ENCODE measurements at regions not wholly inside any gene's neighbourhood (a gene's known extent, or its start where the extent isn't known, plus 50 kb on each side); places are given as distances from the start of the nearest gene placed in this dataset.
"Not testable (repeated sequence)": the region's sequence is repeated elsewhere in the genome, so short reads cannot be mapped to it uniquely, and the experiment has no call there.

DNA sequence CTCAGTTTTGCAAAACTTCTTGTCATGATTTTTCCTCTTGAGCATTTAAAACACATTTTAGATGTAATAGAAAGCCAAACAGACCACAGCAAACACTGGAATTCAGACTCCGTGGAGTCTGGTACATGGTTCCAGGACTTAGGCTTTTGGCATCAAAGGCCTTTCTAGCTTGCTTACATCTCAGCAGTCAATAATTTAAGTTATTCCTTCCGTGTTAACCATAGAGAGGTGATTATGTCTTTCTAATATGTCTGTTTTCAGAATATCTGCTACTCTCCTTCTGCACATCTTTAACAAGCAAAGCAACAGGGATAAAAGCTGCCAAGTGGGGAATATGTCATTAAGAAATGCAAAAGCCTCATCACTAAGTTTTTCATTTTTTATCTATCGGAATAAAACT lies 171.7 kb upstream of the CRBN start:
- Histone ChIP-seq H3K27ac (ENCODE audit: low read length) (no peak overlapping the region), H3K79me2 (ENCODE audit: insufficient read depth, low read length) (no peaks in the 10 kb centered on the region), H3K9ac (ENCODE audit: low read depth, low read length) (no peak overlapping the region), H3K4me2 (ENCODE audit: insufficient read depth, low read length) (no peak overlapping the region), H3K4me3 (ENCODE audit: low read depth in 1 of 2, low read length in 2 of 2) (no peak overlapping the region), H3K27me3 (ENCODE audit: insufficient read depth, low read length, poor library complexity) (no peaks in the 10 kb centered on the region), H3K4me1 (ENCODE audit: insufficient read depth, low read length) (no peaks in the 10 kb centered on the region), H4K20me1 (ENCODE audit: insufficient read depth, low read length) (no peaks in the 10 kb centered on the region), H3K9me3 (ENCODE audit: insufficient read depth, low read length, severe bottlenecking) (no peaks in the 10 kb centered on the region), H2AFZ (ENCODE audit: low read depth, low read length) (no peak overlapping the region), H3K36me3 (ENCODE audit: insufficient read depth, low read length) (no peaks in the 10 kb centered on the region)
- ATAC-seq (ENCODE audit: insufficient read depth, low read depth) (no peak), DNase-seq (no peak)
- TF ChIP-seq, protein P1, sequence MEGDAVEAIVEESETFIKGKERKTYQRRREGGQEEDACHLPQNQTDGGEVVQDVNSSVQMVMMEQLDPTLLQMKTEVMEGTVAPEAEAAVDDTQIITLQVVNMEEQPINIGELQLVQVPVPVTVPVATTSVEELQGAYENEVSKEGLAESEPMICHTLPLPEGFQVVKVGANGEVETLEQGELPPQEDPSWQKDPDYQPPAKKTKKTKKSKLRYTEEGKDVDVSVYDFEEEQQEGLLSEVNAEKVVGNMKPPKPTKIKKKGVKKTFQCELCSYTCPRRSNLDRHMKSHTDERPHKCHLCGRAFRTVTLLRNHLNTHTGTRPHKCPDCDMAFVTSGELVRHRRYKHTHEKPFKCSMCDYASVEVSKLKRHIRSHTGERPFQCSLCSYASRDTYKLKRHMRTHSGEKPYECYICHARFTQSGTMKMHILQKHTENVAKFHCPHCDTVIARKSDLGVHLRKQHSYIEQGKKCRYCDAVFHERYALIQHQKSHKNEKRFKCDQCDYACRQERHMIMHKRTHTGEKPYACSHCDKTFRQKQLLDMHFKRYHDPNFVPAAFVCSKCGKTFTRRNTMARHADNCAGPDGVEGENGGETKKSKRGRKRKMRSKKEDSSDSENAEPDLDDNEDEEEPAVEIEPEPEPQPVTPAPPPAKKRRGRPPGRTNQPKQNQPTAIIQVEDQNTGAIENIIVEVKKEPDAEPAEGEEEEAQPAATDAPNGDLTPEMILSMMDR (IDR thresholded peaks at IDR 0.05; ENCODE audit: borderline replicate concordance, extremely low read depth, low read length, poor library complexity, severe bottlenecking): no peak
- TF ChIP-seq EZH2 (IDR thresholded peaks at IDR 0.05; ENCODE audit: borderline replicate concordance, low read depth, low read length, severe bottlenecking): no peak

DNA sequence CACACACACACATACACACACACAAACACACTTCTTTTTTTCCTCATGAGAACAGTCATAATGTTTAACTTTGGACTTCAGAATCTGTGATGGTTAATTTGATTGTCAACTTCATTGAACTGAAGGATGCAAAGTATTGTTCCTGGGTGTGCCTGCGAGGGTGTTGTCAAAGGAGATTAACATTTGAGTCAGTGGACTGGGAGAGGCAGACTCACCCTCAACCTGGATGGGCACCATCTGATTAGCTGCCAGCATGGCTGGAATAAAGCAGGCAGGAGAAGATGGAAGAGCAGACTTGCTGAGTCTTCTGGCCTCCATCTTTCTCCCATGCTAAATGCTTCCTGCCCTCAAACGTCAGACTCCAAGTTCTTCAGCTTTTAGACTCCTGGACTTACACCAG lies 167.6 kb upstream of the CRBN start:
- not testable (repeated sequence) for H3K4me2 ChIP-seq (ENCODE audit: insufficient read depth, low read length); H3K4me1 ChIP-seq (ENCODE audit: insufficient read depth, low read length); H3K27me3 ChIP-seq (ENCODE audit: insufficient read depth, low read length, poor library complexity); DNase-seq; H3K9me3 ChIP-seq (ENCODE audit: insufficient read depth, low read length, severe bottlenecking); H3K9ac ChIP-seq (ENCODE audit: low read depth, low read length); H3K36me3 ChIP-seq (ENCODE audit: insufficient read depth, low read length); H4K20me1 ChIP-seq (ENCODE audit: insufficient read depth, low read length); H3K79me2 ChIP-seq (ENCODE audit: insufficient read depth, low read length); ATAC-seq (ENCODE audit: insufficient read depth, low read depth); H2AFZ ChIP-seq (ENCODE audit: low read depth, low read length); H3K4me3 ChIP-seq (ENCODE audit: low read depth in 1 of 2, low read length in 2 of 2); H3K27ac ChIP-seq (ENCODE audit: low read length)

DNA sequence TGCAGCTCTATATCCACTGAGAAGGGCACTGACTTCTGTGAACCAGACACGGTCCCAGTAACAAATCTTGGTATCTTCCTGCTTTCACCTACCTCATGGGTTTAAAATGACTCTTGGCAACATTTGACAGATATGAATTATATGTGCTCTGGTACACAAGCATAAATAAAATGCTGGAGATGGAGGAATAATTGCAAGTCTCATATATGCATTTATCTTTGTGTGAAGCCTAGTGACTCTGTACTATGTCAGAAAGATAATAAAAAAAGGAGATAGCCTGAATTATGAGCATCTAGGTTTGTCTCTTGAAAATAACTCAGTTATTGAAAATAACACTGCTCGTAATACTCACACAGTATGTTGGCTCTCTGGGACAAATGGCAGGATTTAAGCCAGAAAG lies 167.1 kb upstream of the CRBN start:
- Histone ChIP-seq H3K4me3 (ENCODE audit: low read depth in 1 of 2, low read length in 2 of 2) (no peak overlapping the region), H3K36me3 (ENCODE audit: insufficient read depth, low read length) (no peaks in the 10 kb centered on the region), H3K9ac (ENCODE audit: low read depth, low read length) (no peak overlapping the region), H3K27me3 (ENCODE audit: insufficient read depth, low read length, poor library complexity) (no peaks in the 10 kb centered on the region), H3K4me2 (ENCODE audit: insufficient read depth, low read length) (no peak overlapping the region), H3K9me3 (ENCODE audit: insufficient read depth, low read length, severe bottlenecking) (no peaks in the 10 kb centered on the region), H2AFZ (ENCODE audit: low read depth, low read length) (no peak overlapping the region), H3K4me1 (ENCODE audit: insufficient read depth, low read length) (no peaks in the 10 kb centered on the region), H3K27ac (ENCODE audit: low read length) (no peak overlapping the region), H3K79me2 (ENCODE audit: insufficient read depth, low read length) (no peaks in the 10 kb centered on the region), H4K20me1 (ENCODE audit: insufficient read depth, low read length) (no peaks in the 10 kb centered on the region)
- DNase-seq: no peak
- no peak for TF ChIP-seq EZH2 (IDR thresholded peaks at IDR 0.05; ENCODE audit: borderline replicate concordance, low read depth, low read length, severe bottlenecking)
- TF ChIP-seq, protein P1 (IDR thresholded peaks at IDR 0.05; ENCODE audit: borderline replicate concordance, extremely low read depth, low read length, poor library complexity, severe bottlenecking): no peak
- no peak for ATAC-seq (ENCODE audit: insufficient read depth, low read depth)

DNA sequence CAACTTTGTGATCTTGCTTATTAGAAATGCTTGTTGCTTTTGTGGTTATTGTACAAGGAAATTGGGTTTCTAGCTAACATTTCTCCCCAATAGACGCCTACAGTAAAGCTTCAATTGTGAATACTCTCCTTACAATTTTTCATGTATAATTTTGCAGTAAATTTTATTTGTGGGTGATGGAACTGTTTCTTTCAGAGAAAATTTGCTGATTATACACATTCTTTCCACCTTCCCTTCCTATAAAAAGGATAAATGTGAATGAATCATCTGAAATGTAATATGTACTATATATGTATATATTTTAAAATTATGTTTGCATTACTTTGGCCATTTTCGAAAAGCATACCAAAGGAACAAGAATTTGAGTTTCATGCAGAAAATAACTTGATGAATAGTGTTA lies 162.7 kb upstream of the CRBN start:
- Histone ChIP-seq H3K4me2 (ENCODE audit: insufficient read depth, low read length) (no peak overlapping the region), H3K4me3 (ENCODE audit: low read depth in 1 of 2, low read length in 2 of 2) (no peak overlapping the region), H3K27ac (ENCODE audit: low read length) (no peak overlapping the region), H3K4me1 (ENCODE audit: insufficient read depth, low read length) (no peaks in the 10 kb centered on the region), H4K20me1 (ENCODE audit: insufficient read depth, low read length) (no peaks in the 10 kb centered on the region), H2AFZ (ENCODE audit: low read depth, low read length) (no peak overlapping the region), H3K9ac (ENCODE audit: low read depth, low read length) (no peak overlapping the region), H3K27me3 (ENCODE audit: insufficient read depth, low read length, poor library complexity) (no peaks in the 10 kb centered on the region), H3K36me3 (ENCODE audit: insufficient read depth, low read length) (no peaks in the 10 kb centered on the region), H3K9me3 (ENCODE audit: insufficient read depth, low read length, severe bottlenecking) (no peaks in the 10 kb centered on the region), H3K79me2 (ENCODE audit: insufficient read depth, low read length) (no peaks in the 10 kb centered on the region)
- TF ChIP-seq EZH2 (IDR thresholded peaks at IDR 0.05; ENCODE audit: borderline replicate concordance, low read depth, low read length, severe bottlenecking): no peak
- TF ChIP-seq, protein P1 (IDR thresholded peaks at IDR 0.05; ENCODE audit: borderline replicate concordance, extremely low read depth, low read length, poor library complexity, severe bottlenecking): no peak
- ATAC-seq (ENCODE audit: insufficient read depth, low read depth) (no peak), DNase-seq (no peak)
